RWPE2 (cell line): ENCODE measurements at regions not wholly inside any gene's neighbourhood (a gene's known extent, or its start where the extent isn't known, plus 50 kb on each side); places are given as distances from the start of the nearest gene placed in this dataset.
A peak's percentile ranks its signal among the peaks of the same experiment; 100 is the strongest.

Experiments used
- ATAC-seq: fragments of 200-7000 bp; cut with Tn5 transposase; 3 replicates; pipeline ENCODE4 v1.9.1; 2021; ENCODE audit warnings: low read depth
- DNase-seq: peaks from one replicate; pipeline ENCODE4 v3.0.0-alpha.2; 2020; ENCODE audit warnings: low spot score
- H3K27ac ChIP-seq: fragments of 450-650 bp; 2 replicates; pipeline ENCODE4 v1.5.1; 2017; ENCODE audit warnings: mild to moderate bottlenecking; ENCODE audit not compliant: poor library complexity, severe bottlenecking
- H3K27me3 ChIP-seq: fragments of 250-450 bp; sonication (Bioruptor Pico); 2 replicates; pipeline ENCODE4 v1.5.1; 2021; ENCODE audit warnings: mild to moderate bottlenecking, moderate library complexity; ENCODE audit not compliant: insufficient read depth, poor library complexity, severe bottlenecking
- H3K36me3 ChIP-seq: fragments of 250-450 bp; sonication (Bioruptor Pico); 2 replicates; pipeline ENCODE4 v1.5.1; 2020; ENCODE audit warnings: low read depth, mild to moderate bottlenecking, moderate library complexity
- H3K4me1 ChIP-seq: fragments of 250-450 bp; sonication (Bioruptor Pico); 2 replicates; pipeline ENCODE4 v1.5.1; 2021; ENCODE audit warnings: mild to moderate bottlenecking, moderate library complexity; ENCODE audit not compliant: insufficient read depth, poor library complexity, severe bottlenecking
- H3K4me3 ChIP-seq: fragments of 250-450 bp; sonication (Bioruptor Pico); 2 replicates; pipeline ENCODE4 v1.5.1; 2021; ENCODE audit warnings: mild to moderate bottlenecking, moderate library complexity; ENCODE audit not compliant: severe bottlenecking
- H3K9me3 ChIP-seq: fragments of 250-450 bp; sonication (Bioruptor Pico); 2 replicates; pipeline ENCODE4 v1.5.1; 2021; ENCODE audit warnings: mild to moderate bottlenecking, moderate library complexity; ENCODE audit not compliant: severe bottlenecking
- TF ChIP-seq, protein P1 (sequence below): fragments of 450-650 bp; IDR thresholded peaks from one replicate; pipeline ENCODE4 v1.5.1; 2017; ENCODE audit warnings: mild to moderate bottlenecking, moderate library complexity; ENCODE audit not compliant: poor library complexity, severe bottlenecking

DNA sequence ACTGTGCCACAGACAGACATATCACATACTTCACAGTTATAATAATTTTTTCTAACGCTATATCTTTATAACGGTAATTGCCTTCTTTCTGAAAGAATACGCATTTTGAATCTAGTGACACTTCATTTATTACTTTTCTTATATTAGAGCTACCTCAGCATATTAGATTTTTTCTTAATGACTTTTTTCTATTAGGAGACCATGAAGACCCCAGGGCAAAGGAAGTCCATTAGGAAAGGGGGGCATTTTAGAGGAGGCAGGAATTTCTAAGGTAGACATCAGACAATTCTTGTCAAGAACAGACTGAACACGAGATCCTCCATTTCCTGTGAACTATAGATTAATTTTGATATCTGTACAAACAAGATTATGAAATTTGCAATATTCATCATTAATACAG, 90.5 kb upstream of the NSMCE3 start:
- Histone ChIP-seq H3K36me3 (no peaks in the 10 kb centered on the region), H3K27ac (no peak overlapping the region), H3K9me3 (no peaks in the 10 kb centered on the region), H3K4me3 (no peak overlapping the region), H3K27me3 (peaks cover 32% of the 10 kb centered on the region), H3K4me1 (no peaks in the 10 kb centered on the region)
- DNase-seq = no peak
- no peak for ATAC-seq
- TF ChIP-seq, protein P1, sequence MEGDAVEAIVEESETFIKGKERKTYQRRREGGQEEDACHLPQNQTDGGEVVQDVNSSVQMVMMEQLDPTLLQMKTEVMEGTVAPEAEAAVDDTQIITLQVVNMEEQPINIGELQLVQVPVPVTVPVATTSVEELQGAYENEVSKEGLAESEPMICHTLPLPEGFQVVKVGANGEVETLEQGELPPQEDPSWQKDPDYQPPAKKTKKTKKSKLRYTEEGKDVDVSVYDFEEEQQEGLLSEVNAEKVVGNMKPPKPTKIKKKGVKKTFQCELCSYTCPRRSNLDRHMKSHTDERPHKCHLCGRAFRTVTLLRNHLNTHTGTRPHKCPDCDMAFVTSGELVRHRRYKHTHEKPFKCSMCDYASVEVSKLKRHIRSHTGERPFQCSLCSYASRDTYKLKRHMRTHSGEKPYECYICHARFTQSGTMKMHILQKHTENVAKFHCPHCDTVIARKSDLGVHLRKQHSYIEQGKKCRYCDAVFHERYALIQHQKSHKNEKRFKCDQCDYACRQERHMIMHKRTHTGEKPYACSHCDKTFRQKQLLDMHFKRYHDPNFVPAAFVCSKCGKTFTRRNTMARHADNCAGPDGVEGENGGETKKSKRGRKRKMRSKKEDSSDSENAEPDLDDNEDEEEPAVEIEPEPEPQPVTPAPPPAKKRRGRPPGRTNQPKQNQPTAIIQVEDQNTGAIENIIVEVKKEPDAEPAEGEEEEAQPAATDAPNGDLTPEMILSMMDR = no peak

DNA sequence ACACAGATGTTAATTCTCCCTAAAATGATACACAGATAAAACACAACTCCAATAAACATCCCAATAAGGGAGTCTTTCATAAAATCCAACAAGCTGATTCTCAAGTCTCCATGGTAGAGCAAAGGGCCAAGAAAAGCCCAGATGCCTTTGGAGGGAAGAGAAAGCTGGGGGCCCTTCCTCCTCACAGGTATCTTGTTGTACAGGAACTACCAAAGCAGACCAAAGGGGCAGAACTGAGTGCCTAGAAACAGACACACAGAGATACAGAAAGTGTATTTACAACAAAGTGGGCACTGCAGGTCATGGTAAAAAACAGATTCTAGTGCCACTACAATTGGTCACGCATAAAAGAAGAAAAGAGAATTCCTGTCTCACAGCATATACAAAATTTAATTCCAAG, 87.2 kb upstream of the NSMCE3 start:
- Histone ChIP-seq H3K4me3 (no peak overlapping the region), H3K27me3 (peaks cover 30% of the 10 kb centered on the region), H3K9me3 (no peaks in the 10 kb centered on the region), H3K36me3 (no peaks in the 10 kb centered on the region), H3K27ac (no peak overlapping the region), H3K4me1 (no peaks in the 10 kb centered on the region)
- no peak for ATAC-seq
- TF ChIP-seq, protein P1 = no peak
- DNase-seq = no peak

DNA sequence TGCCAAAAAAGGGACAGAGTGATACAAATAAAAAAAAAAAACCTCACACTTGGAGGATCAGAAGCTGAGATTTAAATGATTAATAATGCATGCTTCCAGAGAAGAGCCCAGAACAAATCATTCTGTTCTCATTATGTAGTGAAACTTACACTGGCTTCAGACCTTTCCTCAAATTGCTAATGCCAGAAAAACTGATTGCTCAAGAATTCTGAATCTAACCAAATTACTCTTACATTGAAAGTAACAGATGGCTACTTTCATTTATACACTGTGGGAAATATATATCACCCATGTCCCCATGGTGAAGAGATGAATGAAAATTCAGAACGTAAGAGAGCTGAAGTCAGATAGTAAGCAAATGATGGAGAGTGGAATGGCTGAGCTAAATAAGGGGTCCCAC, 85.9 kb upstream of the NSMCE3 start:
- Histone ChIP-seq H3K27me3 (peaks cover 39% of the 10 kb centered on the region), H3K9me3 (no peaks in the 10 kb centered on the region), H3K27ac (no peak overlapping the region), H3K4me3 (no peak overlapping the region), H3K4me1 (no peaks in the 10 kb centered on the region), H3K36me3 (no peaks in the 10 kb centered on the region)
- DNase-seq (no peak), ATAC-seq (no peak)
- TF ChIP-seq, protein P1 = no peak

DNA sequence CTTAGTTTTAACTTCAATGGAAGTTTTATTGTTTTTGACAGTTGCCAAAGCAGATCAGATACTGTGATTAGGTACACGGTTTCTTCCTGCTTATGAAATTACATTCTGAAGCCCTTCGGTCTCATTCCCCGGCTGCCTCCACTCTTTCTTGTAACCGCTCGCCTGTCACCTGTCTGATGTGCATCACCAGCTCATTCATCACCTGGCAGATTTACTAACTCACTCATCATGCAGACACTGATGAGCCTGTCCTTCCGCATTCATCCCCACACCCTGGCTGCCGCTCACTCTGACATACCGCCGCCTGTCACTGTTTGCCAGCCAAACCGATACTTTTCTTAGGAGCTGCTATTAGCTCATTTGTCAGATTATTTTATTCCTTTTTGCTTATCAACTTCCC, 82.8 kb upstream of the NSMCE3 start:
- peak; percentile 56 for ATAC-seq
- no peaks in the 10 kb centered on the region for H3K9me3 ChIP-seq
- H3K4me3 ChIP-seq = no peak overlapping the region
- no peaks in the 10 kb centered on the region for H3K36me3 ChIP-seq
- H3K4me1 ChIP-seq = no peaks in the 10 kb centered on the region
- peaks cover 54% of the 10 kb centered on the region for H3K27me3 ChIP-seq
- TF ChIP-seq, protein P1 = no peak
- no peak overlapping the region for H3K27ac ChIP-seq
- no peak for DNase-seq

DNA sequence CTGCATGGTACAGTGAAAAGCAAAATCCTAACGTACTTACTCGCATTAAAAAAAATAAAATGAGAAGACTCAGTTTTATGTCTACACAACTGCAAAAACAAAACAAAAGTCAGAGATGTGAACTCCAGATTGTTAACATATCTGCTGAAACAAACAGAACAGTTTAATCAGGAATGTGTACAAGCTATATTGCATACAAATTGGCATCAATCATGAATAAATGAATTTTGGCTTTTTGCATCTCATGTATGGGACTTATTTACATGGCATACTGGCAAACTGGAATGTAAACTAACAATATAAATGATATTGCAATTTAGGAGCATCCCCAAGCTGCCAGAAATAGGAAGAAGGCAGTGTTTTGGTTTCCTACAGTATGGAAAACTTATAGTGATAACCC, 79.6 kb upstream of the NSMCE3 start:
- TF ChIP-seq, protein P1 = no peak
- Histone ChIP-seq H3K9me3 (no peaks in the 10 kb centered on the region), H3K4me3 (no peak overlapping the region), H3K27ac (no peak overlapping the region), H3K36me3 (no peaks in the 10 kb centered on the region), H3K27me3 (peaks cover 59% of the 10 kb centered on the region), H3K4me1 (no peaks in the 10 kb centered on the region)
- ATAC-seq (no peak), DNase-seq (no peak)
